T-helper 1 cell (primary cell): ENCODE measurements at regions not wholly inside any gene's neighbourhood (a gene's known extent, or its start where the extent isn't known, plus 50 kb on each side); places are given as distances from the start of the nearest gene placed in this dataset.

ENCODE experiments used
- DNase-seq, 5 donors: peaks; one replicate each; pipeline ENCODE4 v3.0.0-alpha.2; 2012 to 2020

- DNase-seq: no peak
Measured at GRCh38 chr6:87798393-87799278, 96.6 kb upstream of the AKIRIN2 start.

GRCh38 chr6:87794922-87795885, 93.2 kb upstream of the AKIRIN2 start:
- DNase-seq: no peak

GRCh38 chr6:87793315-87793714, 91.3 kb upstream of the AKIRIN2 start:
- no peak for DNase-seq

- DNase-seq: no peak
Measured at GRCh38 chr6:87791982-87792381, 89.9 kb upstream of the AKIRIN2 start.

GRCh38 chr6:87791485-87791884, 89.5 kb upstream of the AKIRIN2 start:
- DNase-seq: no peak

GRCh38 chr6:87791029-87791428, 89.0 kb upstream of the AKIRIN2 start:
- DNase-seq: no peak

GRCh38 chr6:87789900-87790290, 87.9 kb upstream of the AKIRIN2 start:
- DNase-seq: no peak

- no peak for DNase-seq
Measured at GRCh38 chr6:87789198-87789899, 87.3 kb upstream of the AKIRIN2 start.

GRCh38 chr6:87788141-87788540, 86.1 kb upstream of the AKIRIN2 start:
- DNase-seq: no peak

- no peak for DNase-seq
Measured at GRCh38 chr6:87785229-87785862, 83.3 kb upstream of the AKIRIN2 start.

GRCh38 chr6:87784690-87785089, 82.7 kb upstream of the AKIRIN2 start:
- no peak for DNase-seq

- DNase-seq: no peak
Measured at GRCh38 chr6:87784051-87784450, 82.0 kb upstream of the AKIRIN2 start.

- DNase-seq: no peak
Measured at GRCh38 chr6:87779542-87779941, 77.5 kb upstream of the AKIRIN2 start.

- no peak for DNase-seq
Measured at GRCh38 chr6:87772597-87773530, 70.8 kb upstream of the AKIRIN2 start.

GRCh38 chr6:87767478-87767877, 65.4 kb upstream of the AKIRIN2 start:
- no peak for DNase-seq

GRCh38 chr6:87766211-87766610, 64.2 kb upstream of the AKIRIN2 start:
- DNase-seq: no peak

- no peak for DNase-seq
Measured at GRCh38 chr6:87763901-87764300, 61.9 kb upstream of the AKIRIN2 start.

- no peak for DNase-seq
Measured at GRCh38 chr6:87763276-87763675, 61.2 kb upstream of the AKIRIN2 start.

- DNase-seq: no peak
Measured at GRCh38 chr6:87762116-87762515, 60.1 kb upstream of the AKIRIN2 start.

- DNase-seq: no peak
Measured at GRCh38 chr6:87757792-87758191, 55.8 kb upstream of the AKIRIN2 start.

- peak in 1 of 5 donors; percentile 77 for DNase-seq
Measured at GRCh38 chr6:87756858-87757257, 54.8 kb upstream of the AKIRIN2 start.
